ENCODE measurements at regions not wholly inside any gene's neighbourhood (a gene's known extent, or its start where the extent isn't known, plus 50 kb on each side); places are given as distances from the start of the nearest gene placed in this dataset.

GRCh38 chr3:166125179-166125578 is 288.0 kb upstream of the BCHE start:
- intact Hi-C loops (cut with DNase I; ENCODE audit: low total_unique reads), result no loop called here
- Histone ChIP-seq H3K27ac (no peak overlapping the region), H3K4me1 (no peaks in the 10 kb centered on the region), H3K4me3 (no peak overlapping the region), H3K36me3 (no peaks in the 10 kb centered on the region), H3K27me3 (no peaks in the 10 kb centered on the region), H3K9me3 (no peaks in the 10 kb centered on the region)
- no peak for DNase-seq (ENCODE audit: low spot score in 2 of 2)
- TF ChIP-seq POLR2A (IDR thresholded peaks at IDR 0.05) (no peak), POLR2AphosphoS5 (IDR thresholded peaks at IDR 0.05) (no peak)
- TF ChIP-seq, protein P1, sequence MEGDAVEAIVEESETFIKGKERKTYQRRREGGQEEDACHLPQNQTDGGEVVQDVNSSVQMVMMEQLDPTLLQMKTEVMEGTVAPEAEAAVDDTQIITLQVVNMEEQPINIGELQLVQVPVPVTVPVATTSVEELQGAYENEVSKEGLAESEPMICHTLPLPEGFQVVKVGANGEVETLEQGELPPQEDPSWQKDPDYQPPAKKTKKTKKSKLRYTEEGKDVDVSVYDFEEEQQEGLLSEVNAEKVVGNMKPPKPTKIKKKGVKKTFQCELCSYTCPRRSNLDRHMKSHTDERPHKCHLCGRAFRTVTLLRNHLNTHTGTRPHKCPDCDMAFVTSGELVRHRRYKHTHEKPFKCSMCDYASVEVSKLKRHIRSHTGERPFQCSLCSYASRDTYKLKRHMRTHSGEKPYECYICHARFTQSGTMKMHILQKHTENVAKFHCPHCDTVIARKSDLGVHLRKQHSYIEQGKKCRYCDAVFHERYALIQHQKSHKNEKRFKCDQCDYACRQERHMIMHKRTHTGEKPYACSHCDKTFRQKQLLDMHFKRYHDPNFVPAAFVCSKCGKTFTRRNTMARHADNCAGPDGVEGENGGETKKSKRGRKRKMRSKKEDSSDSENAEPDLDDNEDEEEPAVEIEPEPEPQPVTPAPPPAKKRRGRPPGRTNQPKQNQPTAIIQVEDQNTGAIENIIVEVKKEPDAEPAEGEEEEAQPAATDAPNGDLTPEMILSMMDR (IDR thresholded peaks at IDR 0.05), result no peak

DNA sequence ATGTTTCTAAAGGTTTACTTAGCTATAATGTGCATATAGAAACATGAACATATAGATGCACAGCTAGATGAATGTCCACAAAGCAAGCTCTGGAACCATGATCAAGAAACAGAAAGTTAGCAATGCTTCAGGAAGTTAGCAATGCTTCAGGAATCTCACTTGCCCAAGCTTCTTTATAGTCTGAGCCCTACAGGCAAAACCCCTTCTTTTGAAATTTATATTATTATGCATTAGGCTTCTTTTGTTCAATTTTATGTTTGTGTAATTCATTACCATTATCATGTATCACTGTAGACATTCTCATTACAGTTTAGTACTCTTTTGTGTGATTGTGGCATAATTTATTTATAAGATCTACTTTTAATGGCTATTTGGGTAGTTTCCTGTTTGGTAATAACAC is 286.4 kb upstream of the BCHE start:
- intact Hi-C loops (cut with DNase I; ENCODE audit: low total_unique reads), result no loop called here
- H3K4me1 ChIP-seq, result no peaks in the 10 kb centered on the region
- TF ChIP-seq POLR2AphosphoS5 (IDR thresholded peaks at IDR 0.05) (no peak), POLR2A (IDR thresholded peaks at IDR 0.05) (no peak)
- TF ChIP-seq, protein P1 (IDR thresholded peaks at IDR 0.05), result no peak
- no peak for DNase-seq (ENCODE audit: low spot score in 2 of 2)
- no peaks in the 10 kb centered on the region for H3K27me3 ChIP-seq
- H3K36me3 ChIP-seq, result no peaks in the 10 kb centered on the region
- H3K9me3 ChIP-seq, result no peaks in the 10 kb centered on the region
- H3K4me3 ChIP-seq, result no peak overlapping the region
- no peak overlapping the region for H3K27ac ChIP-seq

GRCh38 chr3:166123088-166123487 is 285.9 kb upstream of the BCHE start:
- H3K36me3 ChIP-seq, result no peaks in the 10 kb centered on the region
- intact Hi-C loops (cut with DNase I; ENCODE audit: low total_unique reads), result no loop called here
- no peaks in the 10 kb centered on the region for H3K4me1 ChIP-seq
- H3K27me3 ChIP-seq, result no peaks in the 10 kb centered on the region
- H3K4me3 ChIP-seq, result no peak overlapping the region
- DNase-seq (ENCODE audit: low spot score in 2 of 2), result no peak
- no peak for TF ChIP-seq POLR2AphosphoS5 (IDR thresholded peaks at IDR 0.05)
- TF ChIP-seq POLR2A (IDR thresholded peaks at IDR 0.05), result no peak
- H3K9me3 ChIP-seq, result no peaks in the 10 kb centered on the region
- no peak overlapping the region for H3K27ac ChIP-seq

DNA sequence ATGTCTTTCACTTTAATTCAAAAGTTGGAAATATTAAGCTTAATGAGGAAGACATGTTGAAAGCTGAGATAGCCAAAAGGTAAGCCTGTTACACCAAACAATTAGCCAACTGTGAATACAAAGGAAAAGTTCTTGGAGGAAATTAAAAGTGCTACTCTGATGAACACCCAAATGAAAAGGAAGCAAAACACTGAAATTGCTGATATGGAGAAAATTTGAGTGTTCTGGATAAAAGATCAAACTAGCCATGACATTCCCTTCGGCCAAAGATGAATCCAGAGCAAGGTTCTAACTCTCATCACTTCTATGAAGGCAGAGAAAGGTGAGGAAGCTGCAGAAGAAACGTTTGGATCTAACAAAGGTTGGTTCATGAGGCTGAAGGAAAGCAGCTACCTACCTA is 280.8 kb upstream of the BCHE start:
- Histone ChIP-seq H3K36me3 (no peaks in the 10 kb centered on the region), H3K27ac (no peak overlapping the region), H3K27me3 (no peaks in the 10 kb centered on the region), H3K9me3 (no peaks in the 10 kb centered on the region), H3K4me1 (no peaks in the 10 kb centered on the region), H3K4me3 (no peak overlapping the region)
- TF ChIP-seq, protein P1 (IDR thresholded peaks at IDR 0.05), result no peak
- TF ChIP-seq POLR2A (IDR thresholded peaks at IDR 0.05) (no peak), POLR2AphosphoS5 (IDR thresholded peaks at IDR 0.05) (no peak)
- no peak for DNase-seq (ENCODE audit: low spot score in 2 of 2)
- intact Hi-C loops (cut with DNase I; ENCODE audit: low total_unique reads), result no loop called here

DNA sequence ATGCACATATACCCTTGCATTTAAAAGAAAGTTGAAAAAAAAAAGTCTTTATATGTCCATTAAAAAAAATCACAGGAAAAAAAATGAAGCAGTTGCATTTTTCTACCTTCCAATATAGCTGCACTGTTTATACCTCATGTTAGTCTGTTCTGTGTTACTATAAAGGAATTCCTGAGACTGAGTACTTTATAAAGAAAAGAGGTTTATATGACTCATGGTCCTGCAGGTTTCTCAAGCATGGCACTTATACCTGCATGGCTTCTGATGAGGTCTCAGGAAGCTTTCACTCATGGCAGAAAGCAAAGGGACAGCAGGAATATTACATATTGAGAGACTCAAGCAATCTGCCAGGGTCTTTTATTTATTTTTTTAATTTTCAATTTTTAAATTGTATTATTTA is 277.2 kb upstream of the BCHE start:
- no peak overlapping the region for H3K4me3 ChIP-seq
- no peak for DNase-seq (ENCODE audit: low spot score in 2 of 2)
- H3K4me1 ChIP-seq, result no peaks in the 10 kb centered on the region
- H3K27me3 ChIP-seq, result no peaks in the 10 kb centered on the region
- H3K36me3 ChIP-seq, result no peaks in the 10 kb centered on the region
- no peak overlapping the region for H3K27ac ChIP-seq
- TF ChIP-seq POLR2A (IDR thresholded peaks at IDR 0.05), result no peak
- H3K9me3 ChIP-seq, result no peaks in the 10 kb centered on the region
- intact Hi-C loops (cut with DNase I; ENCODE audit: low total_unique reads), result no loop called here

GRCh38 chr3:166111562-166111961 is 274.3 kb upstream of the BCHE start:
- TF ChIP-seq, protein P1 (IDR thresholded peaks at IDR 0.05), result no peak
- no peak for TF ChIP-seq POLR2A (IDR thresholded peaks at IDR 0.05)
- TF ChIP-seq POLR2AphosphoS5 (IDR thresholded peaks at IDR 0.05), result no peak
- no peaks in the 10 kb centered on the region for H3K9me3 ChIP-seq
- intact Hi-C loops (cut with DNase I; ENCODE audit: low total_unique reads), result no loop called here
- no peaks in the 10 kb centered on the region for H3K36me3 ChIP-seq
- H3K27me3 ChIP-seq, result no peaks in the 10 kb centered on the region
- no peak overlapping the region for H3K27ac ChIP-seq
- no peaks in the 10 kb centered on the region for H3K4me1 ChIP-seq
- H3K4me3 ChIP-seq, result no peak overlapping the region
- no peak for DNase-seq (ENCODE audit: low spot score in 2 of 2)

Data from breast epithelium (tissue), 4 donors.